Gastrocnemius medialis (tissue), 4 donors: ENCODE measurements at regions not wholly inside any gene's neighbourhood (a gene's known extent, or its start where the extent isn't known, plus 50 kb on each side); places are given as distances from the start of the nearest gene placed in this dataset.

Source experiments
- ATAC-seq, 2 donors: fragments of 150-250 bp; one replicate each; pipeline ENCODE4 v1.9.1; 2016
- DNase-seq, 2 donors: peaks; one replicate each; pipeline ENCODE4 v3.0.0-alpha.2; 2019
- H3K27ac ChIP-seq, 4 donors: fragments of 200-600 bp; sonication (generic); 1 replicate in 1 of 4; 2 replicates in 3 of 4; pipeline ENCODE4 v1.5.1; 2016 to 2018; ENCODE audit warnings: mild to moderate bottlenecking in 2 of 4, moderate library complexity in 1 of 4
- H3K27me3 ChIP-seq, 3 donors: fragments of 200-600 bp; sonication (generic) in 2 of 3; 1 replicate in 1 of 3; 2 replicates in 2 of 3; pipeline versions ENCODE4 v1.5.1 to v1.6.0; 2016 to 2019; ENCODE audit warnings: mild to moderate bottlenecking in 1 of 3, moderate library complexity in 1 of 3
- H3K36me3 ChIP-seq, 2 donors: fragments of 200-600 bp; sonication (generic) in 1 of 2; one replicate each; pipeline ENCODE4 v1.5.1; 2017 to 2018
- H3K4me1 ChIP-seq, 2 donors: fragments of 200-600 bp; sonication (generic) in 1 of 2; one replicate each; pipeline ENCODE4 v1.5.1; 2016 to 2017; ENCODE audit warnings: mild to moderate bottlenecking in 2 of 2
- H3K4me3 ChIP-seq, 4 donors: fragments of 200-600 bp; sonication (generic) in 3 of 4; 1 replicate in 1 of 4; 2 replicates in 3 of 4; pipeline ENCODE4 v1.5.1; 2016 to 2019; ENCODE audit warnings: mild to moderate bottlenecking in 2 of 4
- H3K9me3 ChIP-seq, 3 donors: fragments of 200-600 bp; sonication (generic) in 2 of 3; 1 replicate in 1 of 3; 2 replicates in 2 of 3; pipeline ENCODE4 v1.5.1; 2016 to 2019
- POLR2A ChIP-seq, 2 donors: fragments of 450-650 bp; IDR thresholded peaks; one replicate each; pipeline ENCODE4 v1.6.1; 2017; ENCODE audit warnings: antibody characterized with exemption in 2 of 2, mild to moderate bottlenecking in 2 of 2, moderate library complexity in 2 of 2
- in situ Hi-C, 4 donors: fragments of 200-750 bp; cut with MboI; loops; one replicate each; pipeline versions ENCODE4 v1.15.0 to v1.8.0; 2017; ENCODE audit warnings: low sequenced_read_pairs in 4 of 4
- intact Hi-C: fragments of 100-400 bp; cut with DNase I; formaldehyde crosslinking; loops from one replicate; pipeline ENCODE4 v1.15.1; 2023; ENCODE audit warnings: low total_unique reads
- TF ChIP-seq, protein P1 (sequence below), 5 experiments: fragments of 450-650 bp in 3 of 5; fragments of 200-600 bp in 2 of 5; sonication (generic) in 2 of 5; IDR thresholded peaks in 4 of 5; conservative IDR thresholded peaks in 1 of 5; 1 replicate in 4 of 5; 2 replicates in 1 of 5; pipeline ENCODE4 v1.5.1; 2016 to 2019; ENCODE audit warnings: antibody characterized with exemption in 5 of 5, mild to moderate bottlenecking in 3 of 5, moderate library complexity in 3 of 5

DNA sequence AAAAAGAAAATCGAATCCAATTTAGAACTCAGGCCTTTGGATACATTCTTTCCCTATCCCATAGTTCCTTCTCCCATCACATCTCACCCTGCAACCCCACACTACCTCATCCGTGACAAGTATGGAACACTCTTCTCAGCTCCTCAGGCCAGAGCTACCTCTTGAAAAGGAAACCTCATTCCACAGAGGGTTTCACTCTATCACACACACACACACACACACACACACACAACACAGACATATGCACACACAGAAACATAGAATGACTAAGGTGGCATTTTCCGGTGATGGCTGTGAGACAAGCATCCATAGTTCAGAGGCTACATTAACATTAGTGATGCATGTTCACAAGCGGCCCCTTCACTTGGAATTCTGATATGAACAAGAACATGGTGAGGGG, 122.0 kb upstream of the HES1 start:
- no peak for ATAC-seq
- DNase-seq: no peak
- Histone ChIP-seq H3K27ac (no peak overlapping the region), H3K4me1 (no peaks in the 10 kb centered on the region), H3K36me3 (no peaks in the 10 kb centered on the region), H3K27me3 (no peaks in the 10 kb centered on the region), H3K9me3 (no peaks in the 10 kb centered on the region), H3K4me3 (no peak overlapping the region)
- TF ChIP-seq POLR2A (IDR thresholded peaks at IDR 0.05): no peak
- TF ChIP-seq, protein P1, sequence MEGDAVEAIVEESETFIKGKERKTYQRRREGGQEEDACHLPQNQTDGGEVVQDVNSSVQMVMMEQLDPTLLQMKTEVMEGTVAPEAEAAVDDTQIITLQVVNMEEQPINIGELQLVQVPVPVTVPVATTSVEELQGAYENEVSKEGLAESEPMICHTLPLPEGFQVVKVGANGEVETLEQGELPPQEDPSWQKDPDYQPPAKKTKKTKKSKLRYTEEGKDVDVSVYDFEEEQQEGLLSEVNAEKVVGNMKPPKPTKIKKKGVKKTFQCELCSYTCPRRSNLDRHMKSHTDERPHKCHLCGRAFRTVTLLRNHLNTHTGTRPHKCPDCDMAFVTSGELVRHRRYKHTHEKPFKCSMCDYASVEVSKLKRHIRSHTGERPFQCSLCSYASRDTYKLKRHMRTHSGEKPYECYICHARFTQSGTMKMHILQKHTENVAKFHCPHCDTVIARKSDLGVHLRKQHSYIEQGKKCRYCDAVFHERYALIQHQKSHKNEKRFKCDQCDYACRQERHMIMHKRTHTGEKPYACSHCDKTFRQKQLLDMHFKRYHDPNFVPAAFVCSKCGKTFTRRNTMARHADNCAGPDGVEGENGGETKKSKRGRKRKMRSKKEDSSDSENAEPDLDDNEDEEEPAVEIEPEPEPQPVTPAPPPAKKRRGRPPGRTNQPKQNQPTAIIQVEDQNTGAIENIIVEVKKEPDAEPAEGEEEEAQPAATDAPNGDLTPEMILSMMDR (IDR thresholded peaks at IDR 0.05 in 4 of 5, conservative IDR thresholded peaks at IDR 0.05 in 1 of 5): no peak
- in situ Hi-C loops (no loop called here), intact Hi-C loops (no loop called here)

DNA sequence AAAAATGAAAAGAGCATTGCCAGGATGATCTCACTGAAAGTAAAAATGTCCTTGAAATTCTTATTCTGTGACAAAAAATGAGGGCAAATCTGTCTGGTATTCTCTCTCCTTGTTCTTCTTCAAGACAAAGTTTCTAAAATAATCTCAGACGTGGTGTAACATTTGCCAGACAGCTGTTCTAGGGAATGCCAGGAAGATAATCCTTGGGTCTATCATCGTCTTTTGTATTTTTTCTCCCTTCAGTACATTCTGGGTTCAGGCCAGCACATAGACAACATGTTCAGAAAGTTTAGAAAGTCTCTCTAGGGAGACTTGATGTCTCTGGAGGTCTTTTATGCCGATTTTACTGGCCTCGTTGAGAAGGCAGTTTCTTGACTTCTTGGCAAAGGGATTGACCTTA, 121.2 kb upstream of the HES1 start:
- H3K36me3 ChIP-seq: no peaks in the 10 kb centered on the region
- H3K27me3 ChIP-seq: no peaks in the 10 kb centered on the region
- ATAC-seq (no peak), DNase-seq (no peak)
- no peak overlapping the region for H3K27ac ChIP-seq
- no peaks in the 10 kb centered on the region for H3K9me3 ChIP-seq
- intact Hi-C loops: no loop called here
- H3K4me1 ChIP-seq: no peaks in the 10 kb centered on the region
- in situ Hi-C loops: no loop called here
- TF ChIP-seq, protein P1 (IDR thresholded peaks at IDR 0.05 in 4 of 5, conservative IDR thresholded peaks at IDR 0.05 in 1 of 5): no peak
- TF ChIP-seq POLR2A (IDR thresholded peaks at IDR 0.05): no peak
- H3K4me3 ChIP-seq: no peak overlapping the region

DNA sequence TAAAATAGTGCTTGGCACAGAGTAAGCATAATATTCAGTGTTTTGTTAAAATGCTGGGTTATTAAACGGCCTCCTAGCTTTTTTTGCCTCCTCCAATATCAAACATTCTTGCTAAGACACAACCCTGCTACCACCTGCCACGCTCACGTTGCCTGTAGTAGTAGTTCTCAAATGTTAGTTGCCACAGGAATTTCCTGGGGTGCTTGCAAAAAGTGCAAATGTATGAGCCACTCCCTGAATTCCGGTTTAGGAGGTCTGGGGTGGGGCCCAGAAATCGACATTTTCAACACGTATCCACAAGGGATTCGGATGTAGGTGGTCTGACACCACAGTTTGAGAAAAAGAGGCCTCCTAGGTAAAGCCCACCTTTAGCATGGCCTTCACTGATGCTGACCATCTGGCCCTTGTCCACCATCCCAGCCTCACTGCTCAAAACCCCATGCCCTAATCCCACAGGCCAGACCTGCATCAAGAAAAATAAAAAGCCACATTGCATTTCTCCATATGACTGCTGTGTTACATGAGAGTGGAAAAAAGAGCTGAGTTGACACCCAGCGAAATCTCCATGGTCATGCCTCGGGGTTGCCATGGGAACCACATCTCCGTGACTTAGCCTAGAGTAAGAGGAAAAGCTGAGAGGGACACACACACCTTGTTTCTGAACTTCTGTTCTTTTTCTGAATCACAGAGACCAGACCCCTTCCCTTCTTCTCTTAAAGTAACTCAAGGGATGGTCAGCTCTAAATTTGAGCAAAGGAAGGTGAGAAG, 116.4 kb upstream of the HES1 start:
- ATAC-seq (no peak), DNase-seq (no peak)
- in situ Hi-C loops (no loop called here), intact Hi-C loops (no loop called here)
- H3K27ac ChIP-seq: no peak overlapping the region
- H3K9me3 ChIP-seq: no peaks in the 10 kb centered on the region
- TF ChIP-seq, protein P1 (IDR thresholded peaks at IDR 0.05 in 4 of 5, conservative IDR thresholded peaks at IDR 0.05 in 1 of 5): no peak
- no peak for TF ChIP-seq POLR2A (IDR thresholded peaks at IDR 0.05)
- no peaks in the 10 kb centered on the region for H3K27me3 ChIP-seq
- H3K4me3 ChIP-seq: no peak overlapping the region
- no peaks in the 10 kb centered on the region for H3K36me3 ChIP-seq
- H3K4me1 ChIP-seq: no peaks in the 10 kb centered on the region

- in situ Hi-C loops: no loop called here
- intact Hi-C loops: no loop called here
- Histone ChIP-seq H3K27me3 (no peaks in the 10 kb centered on the region), H3K4me1 (no peaks in the 10 kb centered on the region), H3K4me3 (no peak overlapping the region), H3K27ac (no peak overlapping the region), H3K9me3 (no peaks in the 10 kb centered on the region), H3K36me3 (no peaks in the 10 kb centered on the region)
- ATAC-seq: no peak
- no peak for DNase-seq
- no peak for TF ChIP-seq POLR2A (IDR thresholded peaks at IDR 0.05)
- TF ChIP-seq, protein P1 (IDR thresholded peaks at IDR 0.05 in 4 of 5, conservative IDR thresholded peaks at IDR 0.05 in 1 of 5): no peak
These were observed 113.9 kb upstream of the HES1 start for GRCh38 chr3:194022052-194022451.

- intact Hi-C loops: no loop called here
- no peaks in the 10 kb centered on the region for H3K4me1 ChIP-seq
- no peaks in the 10 kb centered on the region for H3K9me3 ChIP-seq
- H3K27me3 ChIP-seq: no peaks in the 10 kb centered on the region
- no peak for DNase-seq
- TF ChIP-seq, protein P1 (IDR thresholded peaks at IDR 0.05 in 4 of 5, conservative IDR thresholded peaks at IDR 0.05 in 1 of 5): no peak
- TF ChIP-seq POLR2A (IDR thresholded peaks at IDR 0.05): no peak
- no peak for ATAC-seq
- H3K36me3 ChIP-seq: no peaks in the 10 kb centered on the region
- no peak overlapping the region for H3K4me3 ChIP-seq
- H3K27ac ChIP-seq: no peak overlapping the region
- in situ Hi-C loops: no loop called here
These were observed 113.1 kb upstream of the HES1 start for GRCh38 chr3:194022816-194023215.
